ENCODE measurements at regions not wholly inside any gene's neighbourhood (a gene's known extent, or its start where the extent isn't known, plus 50 kb on each side); places are given as distances from the start of the nearest gene placed in this dataset.

GRCh38 chr16:86124321-86124720 lies 225.4 kb downstream of the IRF8 start:
- Histone ChIP-seq H3K79me2 (ENCODE audit: insufficient read depth, low read length) (no peaks in the 10 kb centered on the region), H3K36me3 (replicated peaks in 1 of 2; ENCODE audit: control insufficient read depth in 1 of 2, insufficient read depth in 2 of 2, low read length in 2 of 2) (no peaks in the 10 kb centered on the region), H4K20me1 (ENCODE audit: insufficient read depth, low read length) (no peaks in the 10 kb centered on the region), H3K27ac (ENCODE audit: low read depth in 1 of 2, low read length in 2 of 2) (no peak overlapping the region), H3K9ac (ENCODE audit: insufficient read depth, low read length, poor library complexity, severe bottlenecking) (no peak overlapping the region), H3K4me2 (replicated peaks; ENCODE audit: extremely low read depth, low read length, poor library complexity, severe bottlenecking) (no peak overlapping the region), H3K9me3 (replicated peaks in 1 of 2; ENCODE audit: control insufficient read depth in 1 of 2, insufficient read depth in 1 of 2, low read length in 2 of 2) (no peaks in the 10 kb centered on the region), H2AFZ (ENCODE audit: insufficient read depth, low read depth, low read length, poor library complexity, severe bottlenecking) (no peak overlapping the region), H3K27me3 (ENCODE audit: control insufficient read depth in 2 of 2, insufficient read depth in 2 of 2, low read length in 2 of 2) (peaks cover 0 to 12% of the 10 kb centered on the region in 2 donors), H3K4me1 (ENCODE audit: control insufficient read depth in 1 of 2, insufficient read depth in 2 of 2, low read length in 2 of 2) (no peaks in the 10 kb centered on the region), H3K4me3 (replicated peaks in 1 of 3; ENCODE audit: low read depth in 2 of 3, low read length in 3 of 3) (no peak overlapping the region)
- intact Hi-C loops (cut with micrococcal nuclease) = no loop called here
- no peak overlapping the region for H3K27ac Mint-ChIP-seq
- no peak for TF ChIP-seq CTCF (IDR thresholded peaks at IDR 0.05)
- no peak overlapping the region for H3K4me3 Mint-ChIP-seq
- peaks cover 17 to 31% (median 29%) of the 10 kb centered on the region in 3 donors for H3K27me3 Mint-ChIP-seq (ENCODE audit: low read depth in 3 of 3)
- no peak for DNase-seq
- H3K9me3 Mint-ChIP-seq = peaks cover 0 to 3% (median 0%) of the 10 kb centered on the region in 7 donors
- 50% methylated on average over 2 of the region's 4 CpGs for WGBS (ENCODE audit: insufficient coverage)
- H3K4me1 Mint-ChIP-seq = no peaks in the 10 kb centered on the region
- H3K36me3 Mint-ChIP-seq = no peaks in the 10 kb centered on the region

GRCh38 chr16:86126891-86127290 lies 227.9 kb downstream of the IRF8 start:
- Histone ChIP-seq H4K20me1 (ENCODE audit: insufficient read depth, low read length) (no peaks in the 10 kb centered on the region), H3K36me3 (replicated peaks in 1 of 2; ENCODE audit: control insufficient read depth in 1 of 2, insufficient read depth in 2 of 2, low read length in 2 of 2) (no peaks in the 10 kb centered on the region), H3K4me1 (ENCODE audit: control insufficient read depth in 1 of 2, insufficient read depth in 2 of 2, low read length in 2 of 2) (no peaks in the 10 kb centered on the region), H2AFZ (ENCODE audit: insufficient read depth, low read depth, low read length, poor library complexity, severe bottlenecking) (no peak overlapping the region), H3K9me3 (replicated peaks in 1 of 2; ENCODE audit: control insufficient read depth in 1 of 2, insufficient read depth in 1 of 2, low read length in 2 of 2) (no peaks in the 10 kb centered on the region), H3K27ac (ENCODE audit: low read depth in 1 of 2, low read length in 2 of 2) (no peak overlapping the region), H3K4me3 (replicated peaks in 1 of 3; ENCODE audit: low read depth in 2 of 3, low read length in 3 of 3) (no peak overlapping the region), H3K27me3 (ENCODE audit: control insufficient read depth in 2 of 2, insufficient read depth in 2 of 2, low read length in 2 of 2) (peaks cover 0 to 6% of the 10 kb centered on the region in 2 donors), H3K79me2 (ENCODE audit: insufficient read depth, low read length) (no peaks in the 10 kb centered on the region), H3K4me2 (replicated peaks; ENCODE audit: extremely low read depth, low read length, poor library complexity, severe bottlenecking) (no peak overlapping the region), H3K9ac (ENCODE audit: insufficient read depth, low read length, poor library complexity, severe bottlenecking) (no peak overlapping the region)
- Mint-ChIP-seq H3K9me3 (no peaks in the 10 kb centered on the region), H3K27ac (no peak overlapping the region), H3K4me1 (no peaks in the 10 kb centered on the region), H3K36me3 (no peaks in the 10 kb centered on the region), H3K27me3 (ENCODE audit: low read depth in 3 of 3) (peaks cover 6 to 23% (median 16%) of the 10 kb centered on the region in 3 donors), H3K4me3 (no peak overlapping the region)
- intact Hi-C loops (cut with micrococcal nuclease) = no loop called here
- no peak for TF ChIP-seq CTCF (IDR thresholded peaks at IDR 0.05)
- WGBS (ENCODE audit: insufficient coverage) = 97% methylated on average over 7 of the region's 12 CpGs
- DNase-seq = no peak
